ENCODE measurements at regions not wholly inside any gene's neighbourhood (a gene's known extent, or its start where the extent isn't known, plus 50 kb on each side); places are given as distances from the start of the nearest gene placed in this dataset.
A peak's percentile ranks its signal among the peaks of the same experiment; 100 is the strongest.
"Not testable (repeated sequence)": the region's sequence is repeated elsewhere in the genome, so short reads cannot be mapped to it uniquely, and the experiment has no call there.

GRCh38 chr12:105457026-105457425, 126.5 kb downstream of the C12orf75 start:
- no peak for DNase-seq (ENCODE audit: low spot score)

GRCh38 chr12:105459760-105460330, 129.4 kb downstream of the C12orf75 start:
- no peak for DNase-seq (ENCODE audit: low spot score)

- DNase-seq (ENCODE audit: low spot score) = no peak
Observed at GRCh38 chr12:105461271-105461943, 130.9 kb downstream of the C12orf75 start.

GRCh38 chr12:105461944-105462762, 131.7 kb downstream of the C12orf75 start:
- DNase-seq (ENCODE audit: low spot score) = no peak

GRCh38 chr12:105462831-105463230, 132.3 kb downstream of the C12orf75 start:
- no peak for DNase-seq (ENCODE audit: low spot score)

- DNase-seq (ENCODE audit: low spot score) = no peak
Observed at GRCh38 chr12:105464406-105464805, 133.9 kb downstream of the C12orf75 start.

- no peak for DNase-seq (ENCODE audit: low spot score)
Observed at GRCh38 chr12:105466231-105466900, 135.9 kb downstream of the C12orf75 start.

- no peak for DNase-seq (ENCODE audit: low spot score)
Observed at GRCh38 chr12:105466901-105467598, 136.6 kb downstream of the C12orf75 start.

GRCh38 chr12:105467710-105468366, 137.3 kb downstream of the C12orf75 start:
- DNase-seq (ENCODE audit: low spot score) = no peak

- DNase-seq (ENCODE audit: low spot score) = no peak
Observed at GRCh38 chr12:105468464-105468863, 138.0 kb downstream of the C12orf75 start.

- DNase-seq (ENCODE audit: low spot score) = no peak
Observed at GRCh38 chr12:105469211-105469610, 138.7 kb downstream of the C12orf75 start.

- DNase-seq (ENCODE audit: low spot score) = no peak
Observed at GRCh38 chr12:105469701-105470100, 139.2 kb downstream of the C12orf75 start.

GRCh38 chr12:105470102-105470501, 139.6 kb downstream of the C12orf75 start:
- no peak for DNase-seq (ENCODE audit: low spot score)

- no peak for DNase-seq (ENCODE audit: low spot score)
Observed at GRCh38 chr12:105470601-105471000, 140.1 kb downstream of the C12orf75 start.

- DNase-seq (ENCODE audit: low spot score) = peak; percentile 45
Observed at GRCh38 chr12:105474672-105475071, 144.2 kb downstream of the C12orf75 start.

GRCh38 chr12:105476616-105477015, 146.1 kb downstream of the C12orf75 start:
- DNase-seq (ENCODE audit: low spot score) = no peak

GRCh38 chr12:105477873-105478272, 147.4 kb downstream of the C12orf75 start:
- DNase-seq (ENCODE audit: low spot score) = no peak

GRCh38 chr12:105478788-105479187, 148.3 kb downstream of the C12orf75 start:
- not testable (repeated sequence) for DNase-seq (ENCODE audit: low spot score)

GRCh38 chr12:105479710-105480109, 149.2 kb downstream of the C12orf75 start:
- DNase-seq (ENCODE audit: low spot score) = no peak

- DNase-seq (ENCODE audit: low spot score) = no peak
Observed at GRCh38 chr12:105480162-105480561, 149.7 kb downstream of the C12orf75 start.
